KBM-7 (cell line): ENCODE measurements at regions not wholly inside any gene's neighbourhood (a gene's known extent, or its start where the extent isn't known, plus 50 kb on each side); places are given as distances from the start of the nearest gene placed in this dataset.

ENCODE experiments used
- DNase-seq: peaks from one replicate; pipeline ENCODE4 v3.0.0-alpha.2; 2015
- in situ Hi-C: fragments of 300-500 bp; cut with MboI; formaldehyde crosslinking; loops from 2 replicates; pipeline ENCODE4 v1.14.3; 2020; ENCODE audit warnings: low sequenced_read_pairs, low pct_unique_long_range_greater_than_20kb, mixed read lengths

GRCh38 chr5:124796495-124796894 lies 50.1 kb upstream of the ZNF608 start:
- no peak for DNase-seq
- in situ Hi-C loops = no loop called here

DNA sequence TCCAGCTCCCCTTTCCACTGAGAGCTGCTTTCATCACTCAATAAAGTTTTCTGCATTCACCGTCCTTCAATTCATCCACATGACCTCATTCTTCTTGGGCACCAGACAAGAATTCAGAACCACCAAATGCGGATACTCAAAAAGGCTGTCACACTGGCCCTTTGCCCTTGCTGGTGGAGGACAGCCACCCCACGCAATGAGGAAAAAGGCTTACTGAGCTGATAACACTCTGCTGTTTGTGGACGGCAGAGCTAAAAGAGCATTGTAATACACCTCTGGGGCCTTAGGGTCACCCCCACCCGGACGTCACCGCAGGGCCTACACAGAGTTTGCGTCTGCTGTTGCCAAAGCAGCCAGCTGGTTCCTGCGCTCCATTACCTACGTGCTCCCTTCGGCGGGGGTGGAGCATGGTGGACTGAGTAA lies 51.2 kb upstream of the ZNF608 start:
- no peak for DNase-seq
- in situ Hi-C loops = no loop called here

GRCh38 chr5:124798890-124799289 lies 52.5 kb upstream of the ZNF608 start:
- no peak for DNase-seq
- in situ Hi-C loops = no loop called here

DNA sequence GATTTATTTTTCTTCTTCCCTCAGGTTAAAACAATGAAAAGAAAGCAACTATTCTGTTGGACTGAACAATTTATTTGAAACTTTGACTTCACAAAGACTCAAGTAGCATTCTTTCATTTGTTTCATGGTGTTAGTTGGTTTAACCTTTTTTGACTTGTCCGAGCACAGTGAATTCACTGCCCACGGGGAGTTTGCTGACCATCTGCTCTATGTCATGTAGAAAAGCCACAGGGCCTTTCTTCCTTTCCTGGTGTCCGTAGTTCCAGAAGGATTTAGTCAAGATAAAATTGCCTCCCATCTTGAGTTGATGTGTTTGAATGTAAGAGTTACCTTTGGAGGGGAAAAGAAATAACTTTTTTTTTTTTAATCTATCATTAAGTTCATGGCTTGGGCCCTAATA lies 55.1 kb upstream of the ZNF608 start:
- in situ Hi-C loops = no loop called here
- DNase-seq = no peak

DNA sequence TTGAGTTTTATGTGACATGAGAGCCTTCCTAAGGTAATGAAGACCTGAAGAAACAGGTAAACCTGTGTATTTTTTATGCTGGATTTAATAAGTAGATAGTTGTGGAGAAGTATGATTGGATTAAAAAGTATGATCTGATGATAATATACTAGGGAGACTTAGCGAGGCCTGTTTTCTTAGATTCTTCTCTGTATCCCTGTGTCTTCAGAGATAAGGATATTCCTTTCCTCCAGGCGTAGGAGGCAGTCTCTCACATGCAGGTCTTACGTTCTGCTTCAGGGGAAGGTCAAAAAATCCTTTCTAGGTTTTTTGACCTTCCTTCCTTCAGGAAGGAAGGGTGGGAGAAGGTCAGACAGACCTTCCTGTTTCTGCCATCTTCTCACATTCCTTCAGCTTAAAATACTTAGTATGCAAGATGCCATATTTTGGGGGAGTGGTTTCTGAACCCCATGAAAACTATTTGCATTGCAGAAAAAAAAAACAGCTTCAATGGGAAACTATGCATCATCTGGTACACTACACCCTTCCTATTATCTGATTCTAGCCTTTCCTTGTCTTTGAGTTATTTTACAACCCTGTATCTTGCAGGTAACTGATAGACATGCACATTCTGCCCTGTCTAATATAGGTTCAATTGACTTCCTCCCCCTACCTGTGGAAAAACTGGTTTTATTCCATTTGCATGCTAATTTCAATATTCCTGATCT lies 57.3 kb upstream of the ZNF608 start:
- in situ Hi-C loops = no loop called here

DNA sequence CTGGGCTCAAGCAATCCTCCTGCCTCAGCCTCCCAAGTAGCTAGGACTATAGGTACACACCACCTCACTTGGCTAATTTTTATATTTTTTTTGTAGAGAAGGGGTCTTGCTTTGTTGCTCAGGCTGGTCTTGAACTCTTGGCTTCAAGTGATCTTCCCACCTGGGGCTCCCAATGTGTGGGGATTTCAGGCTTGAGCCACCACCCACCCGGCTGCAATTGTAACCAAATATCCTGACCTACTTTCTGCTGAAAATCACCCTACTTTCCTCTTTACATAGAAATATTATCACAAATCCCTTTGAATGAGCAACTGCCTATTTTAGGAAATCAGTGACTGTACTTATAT lies 59.6 kb upstream of the ZNF608 start:
- no peak for DNase-seq
- in situ Hi-C loops = no loop called here

More for the DNA sequence above, 57.3 kb upstream of the ZNF608 start:
- no peak for DNase-seq

DNA sequence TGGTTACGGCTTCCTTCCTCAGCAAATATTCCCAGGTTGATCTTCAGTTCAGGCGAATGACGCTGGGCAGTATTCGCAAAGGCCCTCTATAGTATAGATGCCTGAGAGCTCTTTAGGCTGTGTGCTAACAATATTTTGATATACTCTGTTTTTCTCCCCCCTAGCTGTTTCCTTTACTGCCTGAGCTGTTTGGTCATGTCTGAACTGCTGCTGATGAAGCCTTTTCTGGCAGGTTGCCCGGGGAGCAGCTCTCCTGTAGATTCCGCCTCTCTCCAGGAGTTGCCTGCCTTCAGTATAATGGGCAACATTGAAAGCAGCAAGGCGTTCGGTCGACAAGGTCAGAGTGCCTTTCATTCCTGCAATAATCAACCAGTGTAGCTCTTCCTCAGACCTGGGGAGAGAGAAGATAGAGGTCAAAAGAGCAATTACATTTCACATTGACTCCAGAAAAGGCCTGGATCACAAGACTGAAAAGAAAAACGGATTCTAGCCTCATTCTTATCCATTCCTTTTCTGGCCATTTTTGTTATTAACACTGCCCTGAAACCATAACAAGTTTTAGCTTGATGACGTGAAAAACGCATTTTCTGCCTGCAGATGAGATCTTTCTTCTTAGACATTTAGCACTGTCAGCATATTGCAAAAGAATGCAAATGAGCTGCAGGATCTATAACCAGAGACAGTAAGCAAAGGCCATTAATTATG lies 60.1 kb upstream of the ZNF608 start:
- no peak for DNase-seq
- in situ Hi-C loops = no loop called here

DNA sequence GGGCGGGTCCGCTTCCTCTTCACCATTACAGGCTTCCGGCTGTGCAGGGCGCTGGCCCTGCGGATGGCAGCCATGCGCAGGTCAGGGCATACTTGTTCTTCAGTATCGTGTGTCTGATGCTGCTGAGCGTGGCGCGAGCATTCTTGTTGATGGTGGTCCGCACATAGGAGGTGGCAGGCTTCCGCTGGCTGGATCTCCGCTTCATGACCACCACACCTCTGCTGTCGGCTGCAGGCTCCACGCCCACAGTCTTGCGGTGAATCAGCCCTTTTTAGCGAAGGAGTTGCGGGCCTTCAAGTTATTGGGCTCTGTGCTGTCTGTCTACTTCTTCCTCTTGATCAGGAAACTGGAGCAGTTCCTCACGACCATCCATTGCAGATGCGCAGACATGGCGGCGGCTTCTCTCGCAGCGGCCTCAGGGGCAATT lies 62.4 kb upstream of the ZNF608 start:
- in situ Hi-C loops = no loop called here

GRCh38 chr5:124810396-124811006 lies 64.1 kb upstream of the ZNF608 start:
- in situ Hi-C loops = no loop called here

More for the DNA sequence above, 62.4 kb upstream of the ZNF608 start:
- no peak for DNase-seq

DNA sequence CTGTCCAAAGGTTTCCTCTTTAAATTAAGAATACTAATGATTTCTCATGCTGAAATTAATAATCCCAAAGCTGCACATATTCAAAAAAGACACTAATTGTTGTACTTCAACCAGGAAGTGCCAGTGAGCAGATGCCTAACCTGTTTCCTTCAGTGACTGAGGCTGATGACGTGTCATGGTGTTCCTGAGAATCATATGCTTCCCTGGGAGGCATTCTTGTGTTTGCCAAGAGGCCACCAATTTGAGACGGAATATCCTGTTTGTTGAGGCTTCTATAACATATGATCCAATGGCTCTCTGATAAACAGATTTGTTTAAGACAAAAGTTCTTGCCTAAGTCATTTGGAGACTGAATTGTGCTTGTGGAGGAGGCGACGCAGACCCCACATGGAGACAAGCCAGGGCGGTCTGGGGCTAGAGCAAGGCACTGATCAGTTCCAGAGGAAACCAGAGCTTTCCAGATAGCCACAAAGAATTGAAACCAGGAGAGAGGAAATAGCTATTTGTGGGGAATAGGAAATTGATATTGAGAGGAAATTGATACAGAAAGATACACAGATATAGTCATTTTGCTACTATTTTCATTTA lies 66.4 kb upstream of the ZNF608 start:
- DNase-seq = no peak
- in situ Hi-C loops = no loop called here

More at GRCh38 chr5:124810396-124811006, 64.1 kb upstream of the ZNF608 start:
- no peak for DNase-seq

DNA sequence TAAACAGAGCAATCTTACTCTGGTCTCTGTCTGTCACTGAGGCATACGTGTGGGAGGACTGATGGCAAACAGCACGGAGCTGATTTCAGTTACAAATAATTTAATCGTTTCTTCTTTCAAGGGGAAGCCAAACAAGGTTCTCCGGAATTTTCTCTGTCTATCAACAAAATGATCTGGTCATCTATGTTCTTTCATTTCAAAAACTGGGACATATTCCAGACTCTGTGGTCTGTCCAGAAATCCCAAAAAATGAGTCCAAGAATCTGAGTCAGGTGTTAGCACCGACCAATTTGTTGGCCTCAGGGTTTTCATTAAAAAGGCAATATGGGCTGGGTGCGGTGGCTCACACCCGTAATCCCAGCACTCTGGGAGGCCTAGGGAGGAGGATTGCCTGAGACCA lies 69.9 kb upstream of the ZNF608 start:
- no peak for DNase-seq
- in situ Hi-C loops = no loop called here

GRCh38 chr5:124819201-124819600 lies 72.8 kb upstream of the ZNF608 start:
- DNase-seq = no peak
- in situ Hi-C loops = no loop called here

- no peak for DNase-seq
- in situ Hi-C loops = no loop called here
Measured at GRCh38 chr5:124822647-124823046, 76.2 kb upstream of the ZNF608 start.

- in situ Hi-C loops = no loop called here
- no peak for DNase-seq
Measured at GRCh38 chr5:124823380-124823779, 76.9 kb upstream of the ZNF608 start.

- no peak for DNase-seq
- in situ Hi-C loops = no loop called here
Measured at GRCh38 chr5:124824637-124825158, 78.3 kb upstream of the ZNF608 start.

GRCh38 chr5:124825250-124825982 lies 79.0 kb upstream of the ZNF608 start:
- DNase-seq = no peak
- in situ Hi-C loops = no loop called here

- in situ Hi-C loops = no loop called here
- DNase-seq = no peak
Measured at GRCh38 chr5:124825983-124826337, 79.5 kb upstream of the ZNF608 start.

DNA sequence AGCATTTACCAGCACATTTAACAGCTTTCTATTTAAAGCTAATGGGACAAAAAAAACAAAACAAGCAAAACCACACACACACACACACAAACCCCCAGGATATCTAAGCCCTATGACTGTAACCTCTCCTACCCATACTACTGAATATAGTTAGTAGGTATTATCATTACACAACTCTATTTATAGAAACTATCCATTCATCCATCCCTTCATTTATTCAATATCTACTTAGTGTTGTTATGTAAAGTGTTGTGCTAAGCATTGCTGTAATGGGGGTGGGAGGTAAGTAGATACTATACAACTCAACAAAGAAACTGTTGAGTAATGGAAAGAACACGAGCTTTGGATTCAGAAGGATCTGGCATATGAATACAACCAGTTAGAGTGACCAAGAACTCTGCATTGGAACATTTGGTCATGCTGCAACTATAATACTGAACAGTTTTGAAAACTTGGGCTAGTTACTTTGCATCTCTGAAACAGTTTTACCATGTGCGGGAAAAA lies 82.3 kb upstream of the ZNF608 start:
- DNase-seq = no peak
- in situ Hi-C loops = no loop called here

DNA sequence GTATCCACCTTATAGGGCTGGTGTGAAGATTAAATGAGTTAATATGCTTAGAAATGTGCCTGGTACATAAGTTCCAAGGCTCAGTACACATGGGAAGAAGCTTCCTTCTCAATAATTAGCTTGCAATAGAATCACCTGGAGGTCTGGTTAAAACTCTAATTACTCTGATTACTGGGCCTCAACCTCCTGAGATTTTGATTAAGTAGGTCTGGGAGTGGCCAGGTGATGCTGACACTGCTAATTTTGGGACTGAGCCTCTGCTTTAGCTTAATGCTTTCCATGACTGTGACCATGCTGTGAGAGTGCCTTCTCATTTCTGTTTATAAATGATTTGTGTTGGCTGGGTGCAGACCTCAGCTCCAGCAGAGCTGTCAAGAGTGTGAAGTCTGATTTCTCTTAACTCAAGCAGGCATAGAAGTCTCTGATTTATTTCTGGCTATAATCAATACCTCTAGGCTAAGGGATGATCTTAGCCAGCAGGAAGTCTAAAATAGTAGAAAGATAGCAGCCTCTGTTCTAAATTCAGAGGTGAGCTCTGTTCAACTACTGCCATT lies 85.3 kb upstream of the ZNF608 start:
- in situ Hi-C loops = no loop called here
- no peak for DNase-seq
